ENCODE measurements at regions not wholly inside any gene's neighbourhood (a gene's known extent, or its start where the extent isn't known, plus 50 kb on each side); places are given as distances from the start of the nearest gene placed in this dataset.
"Not testable (repeated sequence)": the region's sequence is repeated elsewhere in the genome, so short reads cannot be mapped to it uniquely, and the experiment has no call there.

- H3K27ac ChIP-seq (ENCODE audit: low read depth, low read length); H3K79me2 ChIP-seq (ENCODE audit: insufficient read depth, low read length); H3K9ac ChIP-seq (ENCODE audit: low read length); H3K27me3 ChIP-seq (ENCODE audit: low read length); H3K4me3 ChIP-seq (ENCODE audit: insufficient read depth, low read length, poor library complexity, severe bottlenecking); H3K9me2 ChIP-seq (replicated peaks; ENCODE audit: insufficient read depth, low read length); H3K4me2 ChIP-seq (ENCODE audit: low read depth, low read length, poor library complexity, severe bottlenecking); H4K20me1 ChIP-seq (ENCODE audit: low read depth, low read length); H2AFZ ChIP-seq (ENCODE audit: low read depth, low read length, severe bottlenecking); H3F3A ChIP-seq (ENCODE audit: insufficient read depth); H3K36me3 ChIP-seq (ENCODE audit: low read length): not testable (repeated sequence)
- peaks cover 38% of the 10 kb centered on the region; the same call in 1 of the 2 replicates for H3K9me3 ChIP-seq (ENCODE audit: insufficient read depth, low read length)
Measured at GRCh38 chr16:34098033-34098432, 638.6 kb downstream of the TP53TG3F start.

- H3F3A ChIP-seq (ENCODE audit: insufficient read depth); H3K4me2 ChIP-seq (ENCODE audit: low read depth, low read length, poor library complexity, severe bottlenecking); H3K27ac ChIP-seq (ENCODE audit: low read depth, low read length); H3K79me2 ChIP-seq (ENCODE audit: insufficient read depth, low read length); H3K27me3 ChIP-seq (ENCODE audit: low read length); H2AFZ ChIP-seq (ENCODE audit: low read depth, low read length, severe bottlenecking); H4K20me1 ChIP-seq (ENCODE audit: low read depth, low read length); H3K36me3 ChIP-seq (ENCODE audit: low read length); H3K9ac ChIP-seq (ENCODE audit: low read length); H3K4me3 ChIP-seq (ENCODE audit: insufficient read depth, low read length, poor library complexity, severe bottlenecking); H3K9me2 ChIP-seq (replicated peaks; ENCODE audit: insufficient read depth, low read length): not testable (repeated sequence)
- peaks cover 36% of the 10 kb centered on the region; the same call in 1 of the 2 replicates for H3K9me3 ChIP-seq (ENCODE audit: insufficient read depth, low read length)
Measured at GRCh38 chr16:34099028-34099427, 639.6 kb downstream of the TP53TG3F start.
